ENCODE measurements at regions not wholly inside any gene's neighbourhood (a gene's known extent, or its start where the extent isn't known, plus 50 kb on each side); places are given as distances from the start of the nearest gene placed in this dataset.

DNA sequence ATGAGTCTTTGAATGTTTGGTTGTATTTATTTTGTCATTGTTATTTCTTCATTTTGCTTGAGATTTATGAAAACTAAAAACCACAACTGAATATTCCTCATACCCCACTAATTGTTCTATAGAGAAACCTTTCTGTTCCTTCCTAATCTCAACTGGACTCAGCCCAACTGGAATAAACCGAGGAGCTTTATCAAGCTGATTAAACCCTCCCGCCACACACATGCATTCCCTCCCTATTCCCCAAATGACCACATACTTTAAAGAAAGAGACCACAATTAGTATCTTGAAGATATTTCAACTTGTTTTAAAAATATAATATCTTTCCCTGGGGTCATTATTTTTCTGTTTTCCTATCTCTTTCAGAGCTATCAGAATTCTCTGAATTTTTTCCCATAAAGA lies 107.5 kb downstream of the OSR1 start:
- CTCF ChIA-PET = no interaction called here
- no peak for DNase-seq (ENCODE audit: low read depth, low spot score)
- TF ChIP-seq, protein P1, sequence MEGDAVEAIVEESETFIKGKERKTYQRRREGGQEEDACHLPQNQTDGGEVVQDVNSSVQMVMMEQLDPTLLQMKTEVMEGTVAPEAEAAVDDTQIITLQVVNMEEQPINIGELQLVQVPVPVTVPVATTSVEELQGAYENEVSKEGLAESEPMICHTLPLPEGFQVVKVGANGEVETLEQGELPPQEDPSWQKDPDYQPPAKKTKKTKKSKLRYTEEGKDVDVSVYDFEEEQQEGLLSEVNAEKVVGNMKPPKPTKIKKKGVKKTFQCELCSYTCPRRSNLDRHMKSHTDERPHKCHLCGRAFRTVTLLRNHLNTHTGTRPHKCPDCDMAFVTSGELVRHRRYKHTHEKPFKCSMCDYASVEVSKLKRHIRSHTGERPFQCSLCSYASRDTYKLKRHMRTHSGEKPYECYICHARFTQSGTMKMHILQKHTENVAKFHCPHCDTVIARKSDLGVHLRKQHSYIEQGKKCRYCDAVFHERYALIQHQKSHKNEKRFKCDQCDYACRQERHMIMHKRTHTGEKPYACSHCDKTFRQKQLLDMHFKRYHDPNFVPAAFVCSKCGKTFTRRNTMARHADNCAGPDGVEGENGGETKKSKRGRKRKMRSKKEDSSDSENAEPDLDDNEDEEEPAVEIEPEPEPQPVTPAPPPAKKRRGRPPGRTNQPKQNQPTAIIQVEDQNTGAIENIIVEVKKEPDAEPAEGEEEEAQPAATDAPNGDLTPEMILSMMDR (IDR thresholded peaks at IDR 0.05; ENCODE audit: insufficient read depth, low read length, missing control alignments) = no peak
- POLR2A ChIA-PET = interaction anchor here (0.7 kb wide), 1 partner anchor 177 kb away, joined by 4 read pairs; no protein-coding TSS in a partner anchor
- no peak overlapping the region for H3K4me3 ChIP-seq (ENCODE audit: low read depth, low read length)

DNA sequence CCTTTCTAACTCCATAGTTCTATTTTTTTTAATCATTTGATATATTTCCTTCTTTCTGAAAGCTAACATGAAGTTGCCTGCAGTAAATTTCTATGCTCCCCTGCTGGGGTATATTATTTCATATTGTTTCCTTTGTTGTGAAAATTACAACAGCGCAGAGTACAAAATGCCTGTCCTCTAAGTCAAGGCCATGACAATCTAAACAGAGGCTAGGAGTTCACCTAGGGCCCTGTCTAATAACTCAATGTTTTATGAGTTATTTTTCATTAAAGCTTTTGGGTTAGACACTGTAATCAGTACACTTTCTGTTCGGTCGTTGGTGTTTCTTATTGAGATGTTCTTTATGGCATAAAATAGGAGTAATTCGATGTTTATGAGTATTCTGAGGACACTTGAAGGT lies 111.2 kb downstream of the OSR1 start:
- no peak overlapping the region for H3K4me3 ChIP-seq (ENCODE audit: low read depth, low read length)
- TF ChIP-seq, protein P1 (IDR thresholded peaks at IDR 0.05; ENCODE audit: insufficient read depth, low read length, missing control alignments) = no peak
- DNase-seq (ENCODE audit: low read depth, low spot score) = no peak
- ChIA-PET POLR2A (no interaction called here), CTCF (no interaction called here)

DNA sequence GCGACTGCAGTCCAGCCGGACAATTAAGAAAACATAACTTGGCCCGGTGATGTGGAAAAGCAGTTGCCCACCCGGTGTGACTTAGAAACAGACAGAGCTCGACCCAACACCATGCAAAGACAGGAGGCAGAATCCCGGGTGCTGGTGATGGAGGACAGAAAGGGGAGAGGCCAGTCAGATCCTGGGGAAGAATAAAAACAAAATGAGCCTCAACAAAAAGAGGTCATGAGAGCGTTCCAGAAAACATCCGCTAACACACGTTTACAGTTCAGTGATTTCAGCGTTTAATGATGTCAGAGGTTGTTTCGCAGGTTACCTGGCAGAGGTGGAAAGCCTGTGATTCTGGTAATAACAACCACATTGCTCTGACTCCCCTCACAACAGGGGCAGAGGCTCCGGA lies 111.9 kb downstream of the OSR1 start:
- CTCF ChIA-PET = no interaction called here
- no peak for DNase-seq (ENCODE audit: low read depth, low spot score)
- POLR2A ChIA-PET = no interaction called here
- H3K4me3 ChIP-seq (ENCODE audit: low read depth, low read length) = no peak overlapping the region
- TF ChIP-seq, protein P1 (IDR thresholded peaks at IDR 0.05; ENCODE audit: insufficient read depth, low read length, missing control alignments) = no peak

DNA sequence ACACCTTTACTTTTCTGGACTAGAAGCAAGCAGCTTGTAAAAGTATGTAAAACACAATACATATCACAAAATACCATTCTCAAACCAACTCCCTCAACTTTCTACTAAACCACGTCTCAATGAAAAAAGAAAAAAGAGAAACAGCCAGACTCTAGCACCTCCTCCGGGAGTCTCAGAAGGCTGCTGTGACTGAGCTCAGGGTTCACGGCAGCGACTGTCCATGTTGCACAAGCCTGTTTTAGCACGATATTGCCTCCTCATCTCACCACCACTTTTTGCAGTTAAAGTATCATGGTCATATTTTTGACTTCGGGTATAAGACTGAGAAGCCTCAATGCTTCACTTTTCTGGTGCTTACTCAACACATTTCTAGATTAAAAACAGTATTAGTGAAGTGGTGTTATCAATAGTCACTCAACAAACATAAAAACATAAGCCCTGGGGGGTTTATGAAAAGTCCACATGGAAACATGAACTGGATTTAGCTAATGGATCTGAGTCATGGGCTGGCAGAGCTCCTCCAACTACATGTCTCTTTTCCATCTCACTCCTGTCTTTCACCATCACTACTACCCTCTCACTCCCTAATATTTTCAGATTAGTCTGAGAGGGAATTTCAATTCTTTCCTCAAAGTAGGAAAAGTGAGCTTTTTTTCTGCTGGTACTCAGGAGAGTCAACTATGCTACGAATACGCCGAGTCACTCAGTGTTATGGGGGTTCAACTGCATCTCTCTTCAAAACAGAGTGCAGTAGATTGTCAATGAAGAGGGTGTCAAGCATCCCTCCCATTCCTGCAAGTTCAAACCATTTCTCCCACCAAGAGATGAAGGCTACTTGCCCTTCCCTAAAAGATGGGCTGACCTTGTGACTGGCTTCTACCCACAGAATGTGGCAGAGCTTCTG lies 113.7 kb downstream of the OSR1 start:
- TF ChIP-seq, protein P1 (IDR thresholded peaks at IDR 0.05; ENCODE audit: insufficient read depth, low read length, missing control alignments) = no peak
- H3K4me3 ChIP-seq (ENCODE audit: low read depth, low read length) = no peak overlapping the region
- no peak for DNase-seq (ENCODE audit: low read depth, low spot score)
- CTCF ChIA-PET = interaction anchor here (1.0 kb wide), 1 partner anchor 22 kb away, joined by 3 read pairs; no protein-coding TSS in a partner anchor
- POLR2A ChIA-PET = no interaction called here

DNA sequence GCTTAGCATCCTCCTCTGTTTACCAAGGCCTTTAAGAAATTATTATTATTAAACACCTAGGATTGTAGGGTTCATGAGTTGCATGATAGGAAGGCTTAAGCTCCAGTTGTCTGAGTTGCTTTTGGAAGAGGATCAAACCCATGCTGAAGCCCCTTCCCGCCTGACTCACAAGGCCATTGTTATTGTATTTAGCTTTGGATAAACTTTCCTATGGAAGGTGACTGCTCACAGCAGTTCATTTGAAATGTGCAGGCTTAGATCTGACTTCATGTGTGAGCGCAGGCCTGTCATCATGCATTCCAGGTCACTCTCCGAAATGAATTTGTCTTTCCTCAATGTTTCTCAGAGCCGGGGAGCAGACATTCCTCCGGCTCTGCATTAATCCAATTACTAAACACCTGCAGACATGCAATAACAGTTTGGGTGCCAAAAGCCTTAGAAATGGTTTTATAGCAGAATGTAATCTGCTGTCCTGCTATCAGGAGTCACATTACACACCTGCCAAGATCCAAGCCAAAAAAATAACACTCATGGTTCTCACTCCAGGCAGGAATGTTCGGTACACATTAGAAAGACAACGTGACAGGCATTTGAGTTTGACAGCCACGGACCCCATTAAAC lies 119.9 kb downstream of the OSR1 start:
- ChIA-PET POLR2A (no interaction called here), CTCF (interaction anchor here (2.4 kb wide), 1 partner anchor 13 kb away, joined by 8 read pairs; no protein-coding TSS in a partner anchor)
- TF ChIP-seq, protein P1 (IDR thresholded peaks at IDR 0.05; ENCODE audit: insufficient read depth, low read length, missing control alignments) = no peak
- no peak overlapping the region for H3K4me3 ChIP-seq (ENCODE audit: low read depth, low read length)
- no peak for DNase-seq (ENCODE audit: low read depth, low spot score)

DNA sequence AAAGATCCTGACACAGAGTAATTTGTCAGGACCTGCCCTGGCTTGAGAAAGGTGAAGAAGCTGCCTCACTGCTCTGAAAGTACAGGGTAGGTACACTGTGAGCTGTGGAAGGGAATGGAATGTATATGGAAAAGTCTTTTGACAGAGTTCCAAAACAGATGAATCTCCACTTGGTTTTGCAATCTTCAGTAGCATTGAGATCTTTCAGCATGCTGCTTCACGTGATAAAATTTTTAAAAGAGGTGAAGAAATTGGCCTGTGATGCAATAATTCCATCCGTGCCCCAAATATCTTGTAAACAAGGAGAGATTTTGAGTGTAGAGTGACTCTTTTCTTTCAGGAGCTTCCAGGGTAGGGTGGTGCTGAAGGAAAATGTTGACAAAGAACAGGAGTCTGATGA lies 123.1 kb downstream of the OSR1 start:
- TF ChIP-seq, protein P1 (IDR thresholded peaks at IDR 0.05; ENCODE audit: insufficient read depth, low read length, missing control alignments) = no peak
- H3K4me3 ChIP-seq (ENCODE audit: low read depth, low read length) = no peak overlapping the region
- POLR2A ChIA-PET = no interaction called here
- DNase-seq (ENCODE audit: low read depth, low spot score) = peak; percentile 49
- CTCF ChIA-PET = interaction anchor here (1.3 kb wide), 1 partner anchor 715 kb away, joined by 3 read pairs; no protein-coding TSS in a partner anchor
